Peyer's patch (tissue), 4 donors: ENCODE measurements at regions not wholly inside any gene's neighbourhood (a gene's known extent, or its start where the extent isn't known, plus 50 kb on each side); places are given as distances from the start of the nearest gene placed in this dataset.

ENCODE experiments used
- CTCF ChIP-seq, 6 experiments: fragments of 450-650 bp in 4 of 6; fragments of 200-600 bp in 2 of 6; sonication (generic) in 1 of 6; IDR thresholded peaks; one replicate each; pipeline ENCODE4 v1.5.1; 2017 to 2019; ENCODE audit warnings: antibody characterized with exemption in 6 of 6, mild to moderate bottlenecking in 3 of 6, moderate library complexity in 1 of 6
- POLR2A ChIP-seq, 2 donors: fragments of 450-650 bp; IDR thresholded peaks; one replicate each; pipeline ENCODE4 v1.5.1; 2017; ENCODE audit warnings: antibody characterized with exemption in 2 of 2, mild to moderate bottlenecking in 2 of 2, moderate library complexity in 2 of 2

GRCh38 chr13:80083081-80083852 lies 257.7 kb downstream of the SPRY2 start:
- TF ChIP-seq POLR2A (IDR thresholded peaks at IDR 0.05) (no peak), CTCF (IDR thresholded peaks at IDR 0.05) (no peak)
